ENCODE measurements at regions not wholly inside any gene's neighbourhood (a gene's known extent, or its start where the extent isn't known, plus 50 kb on each side); places are given as distances from the start of the nearest gene placed in this dataset.

- Histone ChIP-seq H3K27ac (no peak overlapping the region), H3K4me1 (no peaks in the 10 kb centered on the region), H3K4me3 (no peak overlapping the region), H3K36me3 (no peaks in the 10 kb centered on the region), H3K27me3 (ENCODE audit: low read depth) (no peaks in the 10 kb centered on the region), H3K9me3 (no peaks in the 10 kb centered on the region)
- ATAC-seq (no peak), DNase-seq (no peak)
- intact Hi-C loops (cut with DNase I), result no loop called here
- TF ChIP-seq, protein P1, sequence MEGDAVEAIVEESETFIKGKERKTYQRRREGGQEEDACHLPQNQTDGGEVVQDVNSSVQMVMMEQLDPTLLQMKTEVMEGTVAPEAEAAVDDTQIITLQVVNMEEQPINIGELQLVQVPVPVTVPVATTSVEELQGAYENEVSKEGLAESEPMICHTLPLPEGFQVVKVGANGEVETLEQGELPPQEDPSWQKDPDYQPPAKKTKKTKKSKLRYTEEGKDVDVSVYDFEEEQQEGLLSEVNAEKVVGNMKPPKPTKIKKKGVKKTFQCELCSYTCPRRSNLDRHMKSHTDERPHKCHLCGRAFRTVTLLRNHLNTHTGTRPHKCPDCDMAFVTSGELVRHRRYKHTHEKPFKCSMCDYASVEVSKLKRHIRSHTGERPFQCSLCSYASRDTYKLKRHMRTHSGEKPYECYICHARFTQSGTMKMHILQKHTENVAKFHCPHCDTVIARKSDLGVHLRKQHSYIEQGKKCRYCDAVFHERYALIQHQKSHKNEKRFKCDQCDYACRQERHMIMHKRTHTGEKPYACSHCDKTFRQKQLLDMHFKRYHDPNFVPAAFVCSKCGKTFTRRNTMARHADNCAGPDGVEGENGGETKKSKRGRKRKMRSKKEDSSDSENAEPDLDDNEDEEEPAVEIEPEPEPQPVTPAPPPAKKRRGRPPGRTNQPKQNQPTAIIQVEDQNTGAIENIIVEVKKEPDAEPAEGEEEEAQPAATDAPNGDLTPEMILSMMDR (IDR thresholded peaks at IDR 0.05), result no peak
Observed at GRCh38 chr19:32178401-32178800, 167.0 kb upstream of the ZNF507 start.

GRCh38 chr19:32178956-32179355, 166.5 kb upstream of the ZNF507 start:
- intact Hi-C loops (cut with DNase I), result no loop called here
- H3K36me3 ChIP-seq, result no peaks in the 10 kb centered on the region
- ATAC-seq (no peak), DNase-seq (no peak)
- H3K4me1 ChIP-seq, result no peaks in the 10 kb centered on the region
- TF ChIP-seq, protein P1 (IDR thresholded peaks at IDR 0.05), result no peak
- H3K27me3 ChIP-seq (ENCODE audit: low read depth), result no peaks in the 10 kb centered on the region
- H3K9me3 ChIP-seq, result no peaks in the 10 kb centered on the region
- H3K27ac ChIP-seq, result no peak overlapping the region
- H3K4me3 ChIP-seq, result no peak overlapping the region

DNA sequence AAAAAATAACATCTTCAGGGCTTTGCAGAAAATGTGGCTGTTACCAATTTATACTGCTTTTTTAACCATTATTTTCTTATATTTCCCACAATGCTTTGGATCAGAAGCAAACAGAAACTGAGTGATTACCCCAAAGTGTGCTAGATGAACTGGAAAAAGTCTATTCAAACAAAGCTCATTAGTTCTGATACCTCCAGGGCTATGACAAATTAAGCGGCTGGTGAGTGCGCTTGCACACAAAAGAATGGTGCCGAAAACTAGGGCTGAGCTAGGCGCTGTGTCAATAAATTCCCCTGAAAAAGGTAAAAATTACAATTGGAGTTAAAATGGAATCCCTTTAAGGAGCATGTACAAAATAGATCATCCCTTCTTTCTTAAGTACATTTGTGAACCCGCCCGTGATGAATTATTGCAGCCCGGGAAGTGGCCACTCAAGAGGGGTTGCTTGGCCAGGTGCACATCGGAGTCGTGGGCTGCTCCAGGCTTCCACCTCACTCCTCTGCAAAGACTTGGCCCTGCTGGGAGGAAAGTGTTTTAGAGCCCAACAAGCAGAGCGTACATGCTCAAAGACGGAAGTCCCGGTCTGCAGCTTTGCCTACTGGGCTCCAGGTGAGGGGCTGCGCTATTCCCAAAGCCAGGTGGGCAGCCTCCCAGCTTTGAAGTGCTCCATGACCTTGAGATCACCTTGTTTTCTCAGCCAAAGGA, 164.0 kb upstream of the ZNF507 start:
- no peaks in the 10 kb centered on the region for H3K9me3 ChIP-seq
- H3K27me3 ChIP-seq (ENCODE audit: low read depth), result no peaks in the 10 kb centered on the region
- intact Hi-C loops (cut with DNase I), result no loop called here
- no peak overlapping the region for H3K4me3 ChIP-seq
- TF ChIP-seq, protein P1 (IDR thresholded peaks at IDR 0.05), result no peak
- no peak for ATAC-seq
- H3K4me1 ChIP-seq, result no peaks in the 10 kb centered on the region
- H3K36me3 ChIP-seq, result no peaks in the 10 kb centered on the region
- H3K27ac ChIP-seq, result no peak overlapping the region
- DNase-seq, result no peak

DNA sequence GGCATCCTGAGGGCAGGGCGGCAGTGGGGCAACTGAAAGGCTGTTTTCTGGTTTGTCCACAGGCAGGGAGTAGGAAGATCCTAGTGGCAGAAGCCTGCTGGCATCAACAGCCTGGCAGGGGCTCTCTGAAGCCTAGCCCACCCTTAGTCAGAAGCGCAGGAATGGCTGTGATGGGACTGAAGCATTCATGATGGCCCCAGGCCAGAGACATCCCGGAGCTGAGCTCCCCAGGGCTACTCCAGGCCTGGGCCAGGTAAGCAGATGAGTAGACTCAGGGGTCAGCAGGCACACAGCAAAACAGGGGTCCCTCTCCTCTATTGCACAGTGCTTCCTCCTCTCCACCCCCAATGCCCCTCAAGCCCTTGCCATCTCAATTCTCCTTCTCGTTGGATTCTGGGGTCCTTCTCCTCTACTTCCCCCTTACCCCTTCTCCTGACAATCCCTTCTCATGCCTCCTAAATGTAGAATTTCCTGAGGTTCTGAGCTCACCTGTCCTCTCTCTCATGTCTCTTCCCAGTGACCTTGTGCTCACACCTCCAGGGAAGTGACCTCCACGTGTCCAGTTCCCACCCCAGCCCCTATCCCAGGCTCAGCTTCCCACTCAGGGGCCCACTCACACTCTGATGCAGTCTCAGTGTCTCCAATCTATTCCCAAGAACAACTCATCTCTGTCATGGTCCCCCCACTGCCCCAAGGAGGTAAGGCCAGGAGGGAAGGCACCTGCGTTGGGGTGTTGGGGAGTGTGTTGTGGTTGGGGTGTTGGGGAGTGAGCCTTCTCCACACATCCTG, 158.7 kb upstream of the ZNF507 start:
- TF ChIP-seq, protein P1 (IDR thresholded peaks at IDR 0.05), result no peak
- no peak overlapping the region for H3K27ac ChIP-seq
- ATAC-seq, result no peak
- no peaks in the 10 kb centered on the region for H3K27me3 ChIP-seq (ENCODE audit: low read depth)
- H3K4me1 ChIP-seq, result no peaks in the 10 kb centered on the region
- no peaks in the 10 kb centered on the region for H3K36me3 ChIP-seq
- DNase-seq, result no peak
- H3K4me3 ChIP-seq, result no peak overlapping the region
- H3K9me3 ChIP-seq, result no peaks in the 10 kb centered on the region
- intact Hi-C loops (cut with DNase I), result no loop called here

DNA sequence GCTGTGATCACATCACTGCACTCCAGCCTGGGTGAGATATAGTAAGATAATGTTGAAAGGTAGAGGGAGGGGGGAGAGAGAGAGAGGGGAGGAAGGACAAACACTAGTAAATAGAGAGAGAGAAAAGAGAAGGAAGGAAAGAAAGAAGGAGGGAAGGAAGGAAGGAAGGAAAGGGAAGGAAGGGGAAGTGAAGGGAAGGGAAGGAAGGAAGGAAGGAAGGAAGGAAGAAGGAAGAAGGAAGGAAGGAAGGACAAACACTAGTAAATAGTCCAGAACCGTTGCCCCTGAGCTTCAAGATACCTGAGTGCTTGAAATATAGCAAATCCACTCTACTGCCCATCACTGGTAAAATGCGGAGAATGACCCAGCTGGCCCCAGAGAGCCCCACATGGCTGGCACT, 156.5 kb upstream of the ZNF507 start:
- H3K9me3 ChIP-seq, result no peaks in the 10 kb centered on the region
- no peaks in the 10 kb centered on the region for H3K27me3 ChIP-seq (ENCODE audit: low read depth)
- H3K27ac ChIP-seq, result no peak overlapping the region
- TF ChIP-seq, protein P1 (IDR thresholded peaks at IDR 0.05), result no peak
- ATAC-seq (no peak), DNase-seq (no peak)
- no peaks in the 10 kb centered on the region for H3K4me1 ChIP-seq
- H3K4me3 ChIP-seq, result no peak overlapping the region
- no peaks in the 10 kb centered on the region for H3K36me3 ChIP-seq
- intact Hi-C loops (cut with DNase I), result no loop called here

All from lower lobe of right lung (tissue), 2 donors.